CD4-positive, alpha-beta T cell treated with Interleukin-15 for 4 hours (primary cell): ENCODE measurements at regions not wholly inside any gene's neighbourhood (a gene's known extent, or its start where the extent isn't known, plus 50 kb on each side); places are given as distances from the start of the nearest gene placed in this dataset.
"Not testable (repeated sequence)": the region's sequence is repeated elsewhere in the genome, so short reads cannot be mapped to it uniquely, and the experiment has no call there.

Source experiments
- DNase-seq: peaks from one replicate; pipeline ENCODE4 v3.0.0-alpha.2; 2020; ENCODE audit warnings: low spot score

DNA sequence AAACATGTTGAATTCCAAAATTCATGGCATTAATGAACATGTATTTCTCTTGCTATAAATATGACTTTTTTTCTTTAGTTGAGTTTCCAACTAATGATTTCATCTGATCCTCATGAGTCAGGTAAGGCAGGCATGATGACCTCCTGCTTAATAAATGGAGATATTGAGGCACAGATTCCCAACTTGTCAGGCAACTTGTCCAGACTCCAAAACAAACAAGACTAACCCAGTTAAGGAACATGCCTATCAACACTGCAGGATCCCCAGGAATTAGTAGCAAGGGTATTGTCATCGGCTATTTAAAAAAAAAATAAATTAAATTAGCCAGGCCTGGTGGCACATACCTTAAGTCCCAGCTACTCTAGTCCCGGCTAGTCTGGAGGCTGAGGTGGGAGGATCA lies 121.3 kb upstream of the SALL4 start:
- no peak for DNase-seq

DNA sequence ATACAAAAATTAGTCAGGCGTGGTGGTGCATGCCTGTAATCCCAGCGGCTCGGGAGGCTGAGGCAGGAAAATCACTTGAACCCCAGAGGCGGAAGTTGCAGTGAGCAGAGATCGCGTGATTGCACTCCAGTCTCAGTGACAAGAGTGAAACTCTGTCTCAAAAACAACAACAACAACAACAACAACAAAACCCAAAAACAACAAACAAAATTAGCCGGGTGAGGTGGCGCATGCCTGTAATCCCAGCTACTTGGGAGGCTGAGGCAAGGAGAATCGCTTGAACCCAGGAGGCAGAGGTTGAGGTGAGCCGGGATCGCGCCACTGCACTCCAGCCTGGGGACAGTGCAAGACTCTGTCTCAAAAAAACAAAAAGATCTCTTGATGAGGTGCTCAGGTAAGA lies 120.5 kb upstream of the SALL4 start:
- DNase-seq: not testable (repeated sequence)

DNA sequence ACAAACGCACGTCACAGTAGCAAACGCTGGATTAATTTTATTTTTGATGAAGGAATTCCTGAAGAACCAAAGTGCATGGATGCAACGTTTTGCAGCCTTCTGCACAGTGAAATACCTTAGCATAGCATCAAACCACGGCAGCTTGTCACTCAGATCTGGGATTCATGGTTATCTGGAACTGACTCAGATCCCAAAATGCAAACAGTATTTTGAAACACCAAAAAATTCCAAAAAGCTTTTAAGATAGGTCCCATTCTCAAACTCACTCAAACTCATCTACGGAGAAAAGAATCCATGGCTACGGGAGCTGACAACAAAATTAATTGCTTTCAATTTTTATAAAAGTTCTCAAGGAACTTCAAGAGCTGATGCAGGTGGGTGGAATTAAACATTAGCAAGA lies 116.2 kb upstream of the SALL4 start:
- no peak for DNase-seq

DNA sequence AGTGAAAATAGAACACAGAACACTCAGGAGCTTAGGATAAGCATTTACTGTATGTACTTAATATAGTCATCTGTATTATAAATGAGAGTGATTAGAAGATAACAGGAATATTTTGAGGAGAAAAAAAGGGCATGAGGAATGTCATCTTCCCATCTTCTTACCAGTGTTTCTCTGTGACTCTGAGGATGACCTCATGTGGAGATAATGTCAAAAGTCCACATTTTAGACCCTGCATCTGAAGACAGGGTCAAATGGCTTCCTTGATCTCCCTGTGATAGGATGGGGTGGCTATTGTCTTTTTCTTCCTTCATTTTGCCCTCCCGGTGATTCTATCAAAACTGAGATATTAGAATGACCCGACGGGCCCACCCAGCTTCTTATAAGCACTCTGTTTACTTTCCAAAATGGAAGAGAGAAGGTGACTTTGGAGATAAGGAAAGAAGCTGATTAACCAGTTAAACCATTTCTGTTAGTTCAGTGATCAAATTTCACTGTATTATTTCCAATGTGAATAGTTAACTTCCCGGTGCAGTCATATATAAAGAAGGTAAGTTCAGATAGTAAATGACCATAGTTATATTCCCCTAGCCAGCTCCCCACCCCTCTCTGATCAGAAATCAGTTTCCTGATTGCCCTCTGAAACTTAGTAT lies 115.7 kb upstream of the SALL4 start:
- DNase-seq: no peak

DNA sequence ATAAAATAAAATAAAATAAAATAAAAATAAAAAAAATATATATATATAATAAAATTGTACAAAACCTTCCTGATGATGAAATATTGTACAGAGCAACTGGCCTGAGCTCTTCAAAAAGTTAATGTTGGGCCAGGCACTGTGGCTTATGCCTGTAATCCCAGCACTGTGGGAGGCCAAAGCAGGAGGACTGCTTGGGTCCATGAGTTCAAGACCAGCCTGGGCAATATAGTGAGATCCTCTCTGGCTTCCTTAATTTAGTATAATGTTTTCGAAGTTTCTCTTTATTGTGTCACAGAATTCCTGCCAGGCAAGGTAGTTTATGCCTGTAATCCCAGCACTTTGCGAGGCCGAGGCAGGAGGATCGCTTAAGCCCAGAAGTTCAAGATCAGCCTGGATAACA lies 113.9 kb upstream of the SALL4 start:
- no peak for DNase-seq

DNA sequence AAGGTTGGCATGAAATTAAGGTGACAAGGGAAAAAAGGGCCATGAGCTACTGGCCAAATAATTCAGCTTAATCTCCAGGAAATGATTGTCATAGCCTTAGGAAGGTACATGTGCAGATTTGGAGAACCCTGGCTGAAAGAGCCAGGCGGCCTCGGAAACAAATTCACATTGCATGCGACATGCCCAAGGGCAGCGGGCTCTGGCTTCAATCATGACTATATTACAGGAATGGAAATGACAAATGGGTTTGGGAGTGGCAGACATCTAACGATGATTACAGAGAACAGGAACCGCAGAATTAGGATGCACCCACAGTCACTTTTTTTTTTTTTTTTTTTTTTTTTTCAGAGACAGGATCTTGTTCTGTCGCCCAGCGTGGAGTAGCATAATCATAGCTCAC lies 112.4 kb upstream of the SALL4 start:
- DNase-seq: no peak

DNA sequence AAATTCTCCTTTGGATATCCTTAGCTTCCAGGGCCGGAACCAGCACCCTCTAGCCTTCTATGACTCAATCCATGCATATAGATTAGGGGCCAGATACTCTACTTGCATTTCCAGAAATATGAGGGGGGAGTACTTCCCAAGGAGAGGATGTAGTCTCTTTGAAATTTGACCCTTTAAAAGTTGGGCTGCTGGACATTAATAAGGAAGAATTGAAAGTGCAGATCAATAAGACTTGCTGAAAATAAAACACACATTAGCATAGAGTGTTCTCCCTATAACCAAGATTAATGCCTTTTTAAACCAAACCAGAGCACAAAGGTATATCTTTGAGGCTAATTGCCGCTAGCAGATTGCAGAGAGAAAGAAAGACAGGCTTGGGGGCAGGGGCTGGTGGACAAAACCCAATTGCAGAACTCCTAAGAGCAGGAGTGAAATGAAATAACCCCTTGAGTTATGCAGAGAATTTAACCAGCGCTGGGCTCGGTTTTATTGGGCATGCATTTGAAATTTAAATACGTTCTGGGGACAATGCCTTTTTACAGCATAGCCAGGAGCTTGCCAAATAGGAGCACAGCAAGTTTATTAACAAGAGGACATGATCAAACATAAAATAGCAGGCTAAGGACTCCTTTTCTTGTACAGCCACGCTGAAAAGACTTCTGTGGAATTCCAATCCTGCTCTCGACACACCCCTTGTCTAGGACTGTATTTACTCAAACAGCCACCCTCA lies 108.2 kb upstream of the SALL4 start:
- no peak for DNase-seq

DNA sequence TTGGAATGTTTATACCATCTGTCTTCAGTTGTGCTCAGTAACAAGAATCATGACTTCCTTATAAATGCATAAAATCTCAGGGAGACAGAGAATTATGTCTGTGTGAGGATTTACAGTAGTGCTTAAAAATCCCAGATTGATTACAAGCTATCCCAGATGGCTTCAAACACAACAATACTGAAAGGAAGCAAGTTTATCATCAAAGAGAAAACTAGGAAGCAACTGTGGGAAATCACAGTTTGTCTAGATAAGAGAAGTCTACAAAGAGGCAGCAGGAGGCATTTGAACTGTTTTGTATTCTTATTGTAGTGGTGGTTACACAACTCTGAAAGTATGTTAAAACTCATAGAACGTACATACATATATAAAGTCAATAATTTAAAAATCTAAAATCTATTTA lies 104.4 kb upstream of the SALL4 start:
- DNase-seq: no peak

DNA sequence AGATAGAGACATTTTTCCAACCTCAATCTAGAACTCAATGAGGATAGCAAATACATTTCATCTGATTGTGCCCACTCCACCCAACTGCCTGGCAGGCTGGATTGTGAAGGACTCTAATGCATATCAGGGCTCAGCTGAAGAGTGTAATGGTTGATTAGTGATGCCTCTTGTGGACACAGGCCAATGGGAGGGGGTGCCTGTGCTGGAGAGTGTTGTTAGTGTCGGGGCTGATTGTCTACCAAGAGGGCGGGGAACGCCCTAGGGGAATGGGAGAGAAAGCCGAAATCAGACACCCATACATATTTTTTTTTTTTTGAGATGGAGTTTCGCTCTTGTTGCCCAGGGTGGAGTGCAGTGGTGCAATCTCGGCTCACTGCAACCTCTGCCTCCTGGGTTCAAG lies 103.7 kb upstream of the SALL4 start:
- DNase-seq: no peak

DNA sequence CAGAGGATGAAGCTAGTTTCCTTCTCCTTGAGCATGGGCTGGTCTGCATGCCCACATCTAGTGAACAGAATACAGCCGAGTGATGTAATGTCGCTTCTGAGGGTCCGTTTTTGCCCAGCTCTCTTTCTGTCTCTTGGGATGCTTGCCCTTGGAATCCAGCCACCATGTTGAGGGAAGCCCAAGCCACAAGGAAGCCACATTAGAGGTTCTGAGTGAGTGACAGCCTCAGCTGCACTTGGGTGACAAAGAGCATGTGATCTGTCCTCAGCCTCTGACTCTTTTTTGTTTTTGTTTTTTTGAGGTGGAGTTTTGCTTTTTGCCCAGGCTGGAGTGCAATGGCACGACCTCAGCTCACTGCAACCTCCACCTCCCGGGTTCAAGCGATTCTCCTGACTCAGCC lies 100.6 kb upstream of the SALL4 start:
- DNase-seq: no peak

DNA sequence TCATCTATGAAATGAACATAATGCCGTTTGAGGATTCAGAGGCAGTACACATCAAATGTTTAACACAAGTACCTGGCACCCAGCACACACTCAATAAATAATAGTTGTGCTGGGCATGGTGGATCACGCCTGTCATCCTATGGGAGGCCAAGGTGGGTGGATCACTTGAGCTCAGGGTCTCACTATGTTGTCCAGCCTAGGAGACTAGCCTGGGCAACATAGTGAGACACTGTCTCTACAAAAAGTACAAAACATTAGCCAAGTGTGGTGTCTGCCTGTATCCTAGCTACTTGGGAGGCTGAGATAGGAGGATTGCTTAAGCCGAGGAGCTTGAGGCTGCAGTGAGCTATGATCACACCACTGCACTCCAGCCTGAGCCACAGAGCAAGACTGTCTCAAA lies 98.1 kb upstream of the SALL4 start:
- DNase-seq: no peak

DNA sequence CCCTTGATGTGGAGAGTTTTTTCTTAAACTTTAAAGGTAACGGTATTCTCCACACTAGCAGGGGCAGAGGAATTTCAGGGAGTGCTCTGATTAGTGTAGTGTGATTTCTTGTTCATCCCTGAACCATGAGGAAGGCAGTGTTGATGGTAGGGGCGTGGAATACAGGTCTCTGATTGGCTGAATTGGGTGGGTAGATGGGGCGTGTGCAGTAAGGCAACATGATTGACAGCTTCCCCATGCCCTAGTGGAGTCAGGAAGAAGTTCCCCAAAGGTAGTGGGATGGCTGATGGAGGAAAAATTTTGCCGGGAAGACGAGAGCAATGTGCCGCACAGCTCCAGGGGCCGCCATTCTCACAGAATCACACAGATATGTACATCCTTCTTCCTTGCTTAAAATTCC lies 97.4 kb upstream of the SALL4 start:
- no peak for DNase-seq

DNA sequence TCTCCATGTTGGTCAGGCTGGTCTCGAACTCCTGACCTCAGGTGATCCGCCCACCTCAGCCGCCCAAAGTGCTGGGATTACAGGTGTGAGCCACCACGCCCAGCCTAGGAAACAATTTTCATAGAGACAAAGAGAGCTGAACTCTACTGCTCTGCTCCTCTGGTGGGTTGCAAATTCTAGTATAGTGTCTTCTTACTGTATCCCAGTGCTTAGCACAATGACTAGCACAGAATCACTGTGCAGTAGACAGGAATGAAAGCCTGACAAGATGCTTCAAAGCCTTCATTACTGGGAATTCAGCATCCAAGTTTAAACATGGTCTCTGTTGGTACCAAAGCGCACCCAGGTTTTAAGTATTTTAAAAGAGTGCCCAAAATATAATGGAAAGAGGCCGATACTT lies 96.5 kb upstream of the SALL4 start:
- DNase-seq: no peak

DNA sequence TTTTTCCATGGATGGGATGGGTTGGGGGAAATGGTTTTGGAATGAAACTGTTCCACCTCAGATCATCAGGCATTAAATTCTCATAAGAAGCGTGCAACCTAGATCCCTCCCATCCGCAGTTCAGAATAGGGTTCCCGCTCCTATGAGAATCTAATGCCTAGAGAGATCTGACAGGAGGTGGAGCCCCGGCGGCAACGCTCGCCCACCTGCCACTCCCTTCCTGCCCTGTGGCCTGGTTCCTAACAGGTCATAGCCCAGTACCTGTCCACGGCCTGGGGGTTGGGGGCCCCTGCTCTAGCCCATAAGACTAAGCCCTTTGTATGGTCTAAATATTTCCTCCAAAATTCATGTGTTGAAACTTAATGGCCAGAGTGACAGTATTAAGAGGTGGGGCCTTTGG lies 92.3 kb upstream of the SALL4 start:
- DNase-seq: no peak

DNA sequence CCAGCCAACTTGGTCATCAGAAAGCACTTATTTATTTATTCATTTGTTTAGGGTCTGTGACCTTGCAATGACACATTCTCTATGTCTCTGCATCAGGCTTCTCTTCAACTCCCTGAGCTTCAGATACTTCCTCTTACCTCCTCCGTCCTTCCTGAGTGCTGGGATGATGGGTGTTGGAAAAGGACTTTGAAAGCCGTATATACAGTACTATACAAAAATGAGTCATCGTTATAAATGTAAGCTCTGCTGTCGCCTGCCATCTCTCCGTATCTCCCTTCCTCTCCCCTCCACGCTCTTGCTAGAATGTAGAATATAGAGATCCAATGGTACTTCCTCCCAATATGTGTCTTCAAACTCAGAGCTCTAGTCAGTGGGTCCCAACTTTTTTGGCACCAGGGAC lies 91.9 kb upstream of the SALL4 start:
- DNase-seq: no peak

DNA sequence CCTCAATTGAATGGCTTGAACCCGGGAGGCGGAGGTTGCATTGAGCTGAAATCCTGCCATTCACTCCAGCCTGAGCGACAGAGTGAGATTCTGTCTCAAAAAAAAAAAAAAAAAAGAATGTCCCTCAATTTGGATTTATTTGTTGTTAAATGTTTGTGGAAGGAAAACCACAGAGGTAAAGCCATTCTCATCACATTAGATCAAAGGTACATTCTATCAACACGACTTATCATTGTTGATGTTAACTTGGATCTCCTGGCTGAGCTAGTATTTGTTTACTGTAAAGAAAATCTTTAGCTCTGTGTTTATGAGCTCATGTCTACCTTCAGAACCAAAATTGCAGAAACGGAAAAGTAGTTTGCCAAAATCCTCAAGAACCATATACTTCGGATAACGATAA lies 91.4 kb upstream of the SALL4 start:
- no peak for DNase-seq

DNA sequence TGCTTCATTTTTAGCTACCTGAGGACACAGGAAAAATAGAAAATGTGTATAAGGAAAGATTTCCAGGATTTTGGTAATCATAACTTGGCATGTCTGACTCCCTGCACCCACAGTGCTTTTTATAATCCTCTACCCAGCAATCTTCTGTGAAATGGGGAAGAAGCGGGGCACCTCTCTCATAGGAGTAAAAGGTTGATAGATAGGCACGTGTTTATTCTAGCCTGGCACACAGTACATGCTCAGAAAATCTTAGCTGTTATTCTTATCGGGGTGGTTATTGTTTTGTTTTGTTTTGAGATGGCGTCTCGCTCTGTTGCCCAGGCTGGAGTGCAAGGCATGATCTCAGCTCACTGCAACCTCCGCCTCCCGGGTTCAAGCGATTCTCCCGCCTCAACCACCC lies 87.7 kb upstream of the SALL4 start:
- DNase-seq: no peak

DNA sequence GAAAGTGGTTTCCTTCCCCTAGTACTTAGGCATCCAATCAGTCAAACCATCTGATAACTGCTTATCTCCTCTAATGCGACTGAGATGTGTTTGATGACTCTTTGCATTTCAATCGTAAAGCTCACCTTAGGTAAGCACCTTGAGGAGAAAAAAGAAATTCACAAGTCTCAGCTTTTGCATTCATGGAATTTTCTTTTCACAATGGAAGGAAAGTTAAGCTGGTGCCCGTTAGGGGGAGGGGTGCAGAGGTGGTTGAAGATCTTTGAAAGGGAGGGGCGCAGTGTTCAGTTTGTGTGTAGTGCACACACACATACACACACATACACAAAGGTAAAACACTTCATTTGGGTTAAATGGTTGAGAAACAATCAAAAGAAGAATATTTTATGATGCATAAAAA lies 87.1 kb upstream of the SALL4 start:
- no peak for DNase-seq

DNA sequence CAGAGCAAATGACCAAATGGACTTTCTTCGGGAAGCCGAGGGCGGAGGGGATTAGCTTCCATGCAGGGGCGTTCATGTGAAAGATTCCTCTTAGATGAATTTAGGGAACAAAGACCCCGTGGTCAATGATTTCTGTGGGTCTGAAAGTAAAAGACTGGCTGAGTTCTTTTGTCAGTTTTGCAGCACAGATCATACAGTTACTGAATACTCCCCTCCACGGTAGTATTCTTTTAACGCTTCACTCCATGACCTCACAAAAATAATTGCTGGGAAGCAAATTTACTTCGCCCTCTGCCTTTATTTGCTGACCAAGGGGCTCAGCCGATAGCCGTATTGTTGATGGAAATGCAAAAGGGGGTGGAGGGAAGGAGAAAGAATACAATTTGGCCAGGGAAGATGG lies 86.0 kb upstream of the SALL4 start:
- DNase-seq: no peak

DNA sequence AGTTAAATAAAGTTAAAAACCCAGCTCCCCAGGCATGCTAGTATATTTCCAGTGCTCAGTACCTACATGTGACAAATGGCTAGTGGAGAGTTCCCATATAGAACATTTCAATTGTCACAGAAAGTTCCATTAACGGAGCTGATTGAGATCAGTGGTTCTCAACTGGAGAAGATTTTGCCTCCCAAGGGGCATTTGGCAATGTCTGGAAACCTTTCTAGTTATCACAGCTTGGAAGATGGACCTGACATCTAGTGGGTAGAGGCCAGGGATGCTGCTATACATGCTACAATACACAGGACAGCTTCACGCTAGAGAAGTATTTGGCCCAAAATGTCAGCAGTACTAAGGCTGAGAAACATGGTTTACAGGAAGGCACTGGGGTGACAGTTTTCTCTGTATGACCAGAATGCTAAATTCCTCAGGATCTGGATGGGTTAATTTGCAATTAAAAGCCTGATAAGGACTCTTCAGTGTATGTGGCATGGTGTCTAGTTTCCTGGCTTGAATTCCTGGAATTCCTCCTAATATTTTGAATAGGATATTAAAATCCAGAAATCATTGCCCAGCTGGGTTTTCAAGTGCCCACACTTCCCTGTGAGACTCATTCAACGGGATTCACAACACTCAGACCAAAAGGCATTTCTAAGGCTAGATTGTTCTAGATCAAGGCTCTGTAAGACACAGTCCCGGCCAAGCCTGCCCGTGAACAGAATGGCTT lies 84.7 kb upstream of the SALL4 start:
- no peak for DNase-seq

DNA sequence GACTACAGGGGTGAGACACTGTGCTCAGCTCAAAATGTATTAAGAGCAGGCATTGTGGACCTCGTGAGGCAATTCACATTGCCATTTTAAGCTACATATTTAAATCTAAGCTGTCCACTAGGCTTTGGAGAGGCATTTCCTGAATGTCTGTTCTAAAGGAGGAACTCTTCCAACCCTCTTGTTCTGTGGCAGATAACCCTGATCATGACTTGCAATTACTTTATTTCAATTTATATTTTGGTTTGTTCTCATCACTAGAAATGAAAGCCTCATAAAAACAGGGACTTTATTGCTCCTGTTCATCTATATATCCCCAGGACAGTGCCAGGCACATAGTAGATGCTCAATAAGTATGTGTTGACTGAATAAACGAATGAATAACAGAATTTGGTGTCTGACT lies 84.0 kb upstream of the SALL4 start:
- no peak for DNase-seq

DNA sequence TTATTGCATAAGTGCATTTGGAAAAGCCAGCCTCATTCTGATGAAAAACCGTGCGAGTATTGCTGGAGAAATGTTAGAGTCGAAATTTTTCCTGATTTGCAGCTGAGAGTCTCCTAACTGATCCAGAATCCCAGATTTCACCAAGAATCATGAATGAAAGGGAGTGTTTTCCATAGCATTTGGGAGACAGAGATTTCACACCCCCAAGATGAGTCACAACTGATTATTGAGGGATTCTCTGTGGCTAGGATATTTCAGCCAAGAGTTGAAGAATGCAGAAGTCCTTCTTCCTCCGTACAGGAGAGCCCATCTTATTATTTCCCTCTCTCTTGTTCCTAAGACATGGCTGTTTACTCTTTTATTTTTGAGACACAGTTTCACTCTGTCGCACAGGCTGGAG lies 82.2 kb upstream of the SALL4 start:
- DNase-seq: no peak

DNA sequence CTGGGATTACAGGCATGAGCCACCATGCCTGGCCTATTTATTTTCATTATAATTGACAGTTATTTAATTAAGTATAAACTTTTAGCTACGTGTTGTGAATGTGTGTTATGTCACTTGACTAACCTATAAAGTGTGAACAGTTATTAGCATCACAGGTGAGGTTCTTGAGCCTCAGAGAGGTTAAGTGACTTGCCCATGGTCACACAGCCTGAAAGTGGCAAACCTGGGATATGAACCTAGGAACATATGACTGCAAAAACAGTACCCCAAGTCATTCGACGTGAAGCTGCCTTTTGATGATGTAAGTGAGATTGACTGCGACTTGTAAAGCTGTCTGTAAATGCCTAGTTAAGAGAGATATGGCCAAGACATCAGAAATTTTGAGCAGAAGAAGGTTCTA lies 77.9 kb upstream of the SALL4 start:
- DNase-seq: no peak
